ENCODE measurements at regions not wholly inside any gene's neighbourhood (a gene's known extent, or its start where the extent isn't known, plus 50 kb on each side); places are given as distances from the start of the nearest gene placed in this dataset.

DNA sequence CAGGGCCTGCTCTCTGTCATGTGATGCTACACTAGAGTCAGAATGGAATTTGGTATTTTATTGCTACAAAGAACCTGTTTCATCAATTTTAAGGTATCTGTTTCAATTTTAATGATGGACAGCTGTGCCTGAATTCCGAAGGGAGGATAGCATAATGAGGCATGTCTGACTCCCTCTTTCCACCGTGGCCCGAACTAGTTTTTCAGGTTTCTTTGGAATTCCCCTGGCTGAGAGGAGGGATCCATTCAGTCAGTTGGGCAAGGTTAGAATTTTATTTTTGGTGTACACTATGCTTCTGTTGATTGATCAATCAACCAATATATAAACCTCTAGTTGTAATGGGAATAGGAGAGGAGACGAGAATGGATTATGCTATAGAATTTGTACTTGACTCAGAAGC is 761.8 kb downstream of the FAM133A start:
- no peak for DNase-seq (ENCODE audit: low read depth)

DNA sequence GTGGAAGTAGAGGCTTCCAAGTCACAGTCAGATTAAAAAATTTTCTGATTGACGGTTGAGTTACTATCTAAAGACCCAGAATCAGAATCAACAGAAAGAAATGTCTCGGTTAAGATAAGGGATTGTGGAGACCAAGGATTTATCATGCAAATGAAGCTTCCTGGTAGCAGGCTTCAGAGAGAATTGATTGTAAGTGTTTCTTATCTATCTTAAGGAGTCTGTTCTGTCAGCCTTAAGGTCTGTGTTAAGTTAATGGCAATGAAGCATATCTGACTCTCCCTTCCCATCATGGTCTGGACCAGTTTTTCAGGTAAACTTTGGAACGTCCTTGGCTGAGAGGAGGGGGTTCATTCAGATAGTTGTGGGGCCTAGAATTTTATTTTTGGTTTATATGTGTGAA is 780.2 kb downstream of the FAM133A start:
- no peak for TF ChIP-seq CTCF (IDR thresholded peaks at IDR 0.05; ENCODE audit: control insufficient read depth, extremely low read depth, insufficient read depth)
- H3K4me3 ChIP-seq (ENCODE audit: low read depth, low read length) = no peak overlapping the region
- DNase-seq (ENCODE audit: low read depth) = no peak

More for the DNA sequence above, 761.8 kb downstream of the FAM133A start:
- TF ChIP-seq CTCF (IDR thresholded peaks at IDR 0.05; ENCODE audit: control insufficient read depth, extremely low read depth, insufficient read depth) = no peak
- H3K4me3 ChIP-seq (ENCODE audit: low read depth, low read length) = no peak overlapping the region

DNA sequence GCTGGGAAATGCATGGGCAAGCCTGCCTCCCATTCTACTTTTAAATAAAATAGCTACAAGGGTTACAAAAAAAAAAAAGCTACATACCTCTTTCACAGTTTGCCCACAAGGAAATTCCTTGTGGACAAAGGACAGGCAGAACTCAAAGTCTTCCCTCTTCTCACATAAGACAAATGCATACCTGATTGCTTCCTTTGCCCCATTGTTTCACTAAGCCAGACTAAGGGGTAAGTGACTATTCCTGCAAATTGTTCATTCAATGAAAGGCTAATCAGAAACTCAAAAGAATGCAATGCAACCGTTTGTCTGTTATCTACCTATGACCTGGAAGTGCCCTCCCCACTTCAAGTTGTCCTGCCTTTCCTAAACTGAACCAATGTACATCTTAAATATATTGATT is 780.6 kb downstream of the FAM133A start:
- DNase-seq (ENCODE audit: low read depth) = no peak
- H3K4me3 ChIP-seq (ENCODE audit: low read depth, low read length) = no peak overlapping the region
- no peak for TF ChIP-seq CTCF (IDR thresholded peaks at IDR 0.05; ENCODE audit: control insufficient read depth, extremely low read depth, insufficient read depth)

DNA sequence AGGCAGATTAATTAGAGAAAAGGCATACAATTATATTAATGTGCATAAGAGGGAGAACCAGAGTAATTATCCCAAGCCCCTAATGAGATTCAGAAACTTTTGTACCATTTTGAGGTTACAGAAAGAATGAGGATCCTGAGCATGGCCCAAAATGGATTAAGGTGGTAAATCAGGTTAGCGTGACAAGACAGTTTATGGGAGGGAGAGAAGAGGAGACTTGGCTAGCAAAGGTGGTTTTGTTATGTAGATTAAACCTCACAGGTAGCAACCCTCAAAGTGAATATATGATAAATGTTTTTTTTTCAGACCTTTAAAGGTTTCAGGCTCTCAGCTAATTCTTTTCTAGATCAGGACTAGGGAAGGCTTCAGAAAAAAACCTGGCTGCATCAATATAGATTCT is 781.8 kb downstream of the FAM133A start:
- DNase-seq (ENCODE audit: low read depth) = no peak
- H3K4me3 ChIP-seq (ENCODE audit: low read depth, low read length) = no peak overlapping the region
- TF ChIP-seq CTCF (IDR thresholded peaks at IDR 0.05; ENCODE audit: control insufficient read depth, extremely low read depth, insufficient read depth) = no peak

DNA sequence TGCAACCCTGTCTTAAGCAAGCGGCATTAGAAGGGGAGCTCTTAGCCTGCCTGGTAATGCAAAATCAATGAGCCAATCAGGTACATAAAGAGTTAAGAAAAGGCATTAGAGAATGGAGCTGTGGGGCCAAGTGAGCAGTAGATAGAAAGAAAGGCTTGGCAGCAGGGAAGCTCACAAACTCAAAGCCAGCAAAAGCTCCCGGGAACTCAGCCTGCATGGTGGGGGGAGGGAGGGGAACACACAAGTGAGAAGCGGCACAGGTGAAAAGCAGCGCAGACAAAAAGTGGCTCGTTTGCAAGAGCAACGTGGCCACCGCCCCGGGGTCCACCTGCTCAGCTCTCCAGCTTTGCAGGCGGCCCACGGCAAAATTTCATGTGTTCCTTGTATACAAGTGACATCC is 818.5 kb downstream of the FAM133A start:
- no peak for TF ChIP-seq CTCF (IDR thresholded peaks at IDR 0.05; ENCODE audit: control insufficient read depth, extremely low read depth, insufficient read depth)
- no peak overlapping the region for H3K4me3 ChIP-seq (ENCODE audit: low read depth, low read length)
- DNase-seq (ENCODE audit: low read depth) = no peak

DNA sequence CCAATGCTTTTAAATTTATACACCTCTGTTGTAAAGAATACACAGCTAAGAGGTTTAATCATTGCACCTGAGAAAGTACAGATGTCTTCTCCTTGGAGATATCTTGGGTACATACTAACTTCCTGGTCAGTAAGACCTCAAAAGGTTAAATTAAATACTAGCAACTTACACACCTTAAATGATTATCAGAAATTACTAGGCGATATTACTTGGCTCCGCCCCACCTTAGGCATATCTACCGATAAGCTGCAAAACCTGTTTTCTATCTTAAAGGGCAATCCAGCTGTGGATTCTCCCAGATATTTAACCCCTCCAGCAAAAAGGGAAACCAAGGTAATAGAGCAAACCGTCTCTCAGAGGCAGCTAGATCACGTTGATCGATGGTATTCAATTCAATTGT is 819.4 kb downstream of the FAM133A start:
- no peak for DNase-seq (ENCODE audit: low read depth)
- no peak overlapping the region for H3K4me3 ChIP-seq (ENCODE audit: low read depth, low read length)
- TF ChIP-seq CTCF (IDR thresholded peaks at IDR 0.05; ENCODE audit: control insufficient read depth, extremely low read depth, insufficient read depth) = no peak

DNA sequence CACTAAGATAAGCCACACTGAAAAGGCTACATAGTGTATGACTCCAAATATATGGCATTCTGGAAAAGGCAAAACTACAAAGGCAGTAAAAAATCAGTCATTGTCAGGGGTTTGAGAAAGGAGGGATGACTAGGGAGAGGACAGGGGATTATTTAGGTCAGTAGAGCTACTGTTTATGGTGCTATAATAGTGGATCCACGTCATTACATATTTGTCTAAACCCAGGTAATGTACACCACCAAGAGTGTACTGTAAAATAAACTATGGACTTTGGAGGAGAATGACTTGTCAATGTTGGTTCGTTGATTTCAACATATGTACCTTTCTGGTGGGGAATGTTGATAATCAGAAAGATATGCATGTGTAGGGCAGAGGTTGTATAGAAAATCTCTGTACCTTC is 837.6 kb downstream of the FAM133A start:
- TF ChIP-seq CTCF (IDR thresholded peaks at IDR 0.05; ENCODE audit: control insufficient read depth, extremely low read depth, insufficient read depth) = no peak

More for the DNA sequence above, 837.6 kb downstream of the FAM133A start:
- no peak overlapping the region for H3K4me3 ChIP-seq (ENCODE audit: low read depth, low read length)
- no peak for DNase-seq (ENCODE audit: low read depth)
